ENCODE measurements at regions not wholly inside any gene's neighbourhood (a gene's known extent, or its start where the extent isn't known, plus 50 kb on each side); places are given as distances from the start of the nearest gene placed in this dataset.

GRCh38 chr7:24052572-24053260 is 231.3 kb upstream of the NPY start:
- in situ Hi-C loops (cut with MboI) = no loop called here
- WGBS, 2 experiments (ENCODE audit: low coverage in 1 of 2, low lambda C conversion rate in 2 of 2, missing lambda C conversion rate in 2 of 2) = 3 to 5% methylated on average over 6 of the region's 6 CpGs
- Histone ChIP-seq H3K4me3 (peak overlapping the region; percentile 3; the same call in 1 of the 2 replicates), H4K20me1 (ENCODE audit: insufficient read depth) (no peaks in the 10 kb centered on the region), H3K9me2 (ENCODE audit: insufficient read depth) (no peaks in the 10 kb centered on the region), H3K36me3 (ENCODE audit: low read depth) (no peaks in the 10 kb centered on the region), H3K27me3 (replicated peaks; ENCODE audit: insufficient read depth) (peaks cover 57% of the 10 kb centered on the region), H3K79me2 (ENCODE audit: insufficient read depth) (no peaks in the 10 kb centered on the region), H3K4me1 (ENCODE audit: insufficient read depth) (peaks cover 15% of the 10 kb centered on the region), H3K27ac (no peak overlapping the region), H3K9me3 (ENCODE audit: low read depth) (no peaks in the 10 kb centered on the region), H3K4me2 (ENCODE audit: unreplicated experiment) (peak overlapping the region; percentile 37), H3F3A (ENCODE audit: insufficient read depth) (peaks cover 13% of the 10 kb centered on the region), H3K9ac (no peak overlapping the region), H2AFZ (no peak overlapping the region)
- DNase-seq = peak; percentile 84
- no peak for TF ChIP-seq EZH2 (IDR thresholded peaks at IDR 0.05; ENCODE audit: insufficient read depth, poor library complexity, severe bottlenecking)
- no peak for TF ChIP-seq EZH2phosphoT487 (IDR thresholded peaks at IDR 0.05; ENCODE audit: insufficient read depth, low read depth)

GRCh38 chr7:24054236-24054635 is 229.8 kb upstream of the NPY start:
- H3K9me2 ChIP-seq (ENCODE audit: insufficient read depth) = no peaks in the 10 kb centered on the region
- H3K79me2 ChIP-seq (ENCODE audit: insufficient read depth) = no peaks in the 10 kb centered on the region
- H3K9ac ChIP-seq = no peak overlapping the region
- H3K27ac ChIP-seq = no peak overlapping the region
- H3K4me3 ChIP-seq = no peak overlapping the region
- peaks cover 15% of the 10 kb centered on the region for H3K4me1 ChIP-seq (ENCODE audit: insufficient read depth)
- no peak for DNase-seq
- WGBS, 2 experiments (ENCODE audit: low coverage in 1 of 2, low lambda C conversion rate in 2 of 2, missing lambda C conversion rate in 2 of 2) = 50 to 57% methylated on average over 2 of the region's 2 CpGs
- no peaks in the 10 kb centered on the region for H3K36me3 ChIP-seq (ENCODE audit: low read depth)
- H3K4me2 ChIP-seq (ENCODE audit: unreplicated experiment) = no peak overlapping the region
- no peaks in the 10 kb centered on the region for H4K20me1 ChIP-seq (ENCODE audit: insufficient read depth)
- TF ChIP-seq EZH2phosphoT487 (IDR thresholded peaks at IDR 0.05; ENCODE audit: insufficient read depth, low read depth) (no peak), EZH2 (IDR thresholded peaks at IDR 0.05; ENCODE audit: insufficient read depth, poor library complexity, severe bottlenecking) (no peak)
- H2AFZ ChIP-seq = no peak overlapping the region
- peaks cover 13% of the 10 kb centered on the region for H3F3A ChIP-seq (ENCODE audit: insufficient read depth)
- H3K27me3 ChIP-seq (replicated peaks; ENCODE audit: insufficient read depth) = peaks cover 45% of the 10 kb centered on the region
- in situ Hi-C loops (cut with MboI) = no loop called here
- H3K9me3 ChIP-seq (ENCODE audit: low read depth) = no peaks in the 10 kb centered on the region

GRCh38 chr7:24057243-24057642 is 226.7 kb upstream of the NPY start:
- no peak overlapping the region for H3K4me2 ChIP-seq (ENCODE audit: unreplicated experiment)
- H3K4me3 ChIP-seq = no peak overlapping the region
- H3K79me2 ChIP-seq (ENCODE audit: insufficient read depth) = no peaks in the 10 kb centered on the region
- no peak overlapping the region for H3K27ac ChIP-seq
- in situ Hi-C loops (cut with MboI) = no loop called here
- 38 to 45% methylated on average over 2 of the region's 2 CpGs for WGBS, 2 experiments (ENCODE audit: low coverage in 1 of 2, low lambda C conversion rate in 2 of 2, missing lambda C conversion rate in 2 of 2)
- H3K36me3 ChIP-seq (ENCODE audit: low read depth) = no peaks in the 10 kb centered on the region
- H3K27me3 ChIP-seq (replicated peaks; ENCODE audit: insufficient read depth) = peaks cover 33% of the 10 kb centered on the region
- no peak for TF ChIP-seq EZH2phosphoT487 (IDR thresholded peaks at IDR 0.05; ENCODE audit: insufficient read depth, low read depth)
- TF ChIP-seq EZH2 (IDR thresholded peaks at IDR 0.05; ENCODE audit: insufficient read depth, poor library complexity, severe bottlenecking) = no peak
- no peaks in the 10 kb centered on the region for H3K9me2 ChIP-seq (ENCODE audit: insufficient read depth)
- no peak for DNase-seq
- H2AFZ ChIP-seq = no peak overlapping the region
- no peak overlapping the region for H3K9ac ChIP-seq
- H3F3A ChIP-seq (ENCODE audit: insufficient read depth) = peaks cover 13% of the 10 kb centered on the region
- H4K20me1 ChIP-seq (ENCODE audit: insufficient read depth) = no peaks in the 10 kb centered on the region
- no peaks in the 10 kb centered on the region for H3K9me3 ChIP-seq (ENCODE audit: low read depth)
- peaks cover 11% of the 10 kb centered on the region for H3K4me1 ChIP-seq (ENCODE audit: insufficient read depth)

- Histone ChIP-seq H3K9ac (no peak overlapping the region), H3K9me3 (ENCODE audit: low read depth) (no peaks in the 10 kb centered on the region), H3F3A (ENCODE audit: insufficient read depth) (no peaks in the 10 kb centered on the region), H3K27ac (no peak overlapping the region), H3K4me2 (ENCODE audit: unreplicated experiment) (no peak overlapping the region), H3K27me3 (replicated peaks; ENCODE audit: insufficient read depth) (peaks cover 28% of the 10 kb centered on the region), H3K9me2 (ENCODE audit: insufficient read depth) (no peaks in the 10 kb centered on the region), H3K4me3 (no peak overlapping the region), H2AFZ (no peak overlapping the region), H3K4me1 (ENCODE audit: insufficient read depth) (no peaks in the 10 kb centered on the region), H4K20me1 (ENCODE audit: insufficient read depth) (no peaks in the 10 kb centered on the region), H3K36me3 (ENCODE audit: low read depth) (no peaks in the 10 kb centered on the region), H3K79me2 (ENCODE audit: insufficient read depth) (no peaks in the 10 kb centered on the region)
- in situ Hi-C loops (cut with MboI) = no loop called here
- DNase-seq = no peak
- 1 to 9% methylated on average over 4 of the region's 4 CpGs for WGBS, 2 experiments (ENCODE audit: low coverage in 1 of 2, low lambda C conversion rate in 2 of 2, missing lambda C conversion rate in 2 of 2)
- TF ChIP-seq EZH2phosphoT487 (IDR thresholded peaks at IDR 0.05; ENCODE audit: insufficient read depth, low read depth) = no peak
- no peak for TF ChIP-seq EZH2 (IDR thresholded peaks at IDR 0.05; ENCODE audit: insufficient read depth, poor library complexity, severe bottlenecking)
Measured at GRCh38 chr7:24058953-24059352, 225.0 kb upstream of the NPY start.
